Panc1 (cell line): ENCODE measurements at regions not wholly inside any gene's neighbourhood (a gene's known extent, or its start where the extent isn't known, plus 50 kb on each side); places are given as distances from the start of the nearest gene placed in this dataset.

Experiments used
- ATAC-seq: fragments of 200-7000 bp; cut with Tn5 transposase; 2 replicates; pipeline ENCODE4 v1.9.1; 2020; ENCODE audit warnings: mild to moderate bottlenecking, moderate library complexity
- BruUV-seq: library from RNA; stranded (reverse); fragments of 400-500 nt; replicated peaks from 2 replicates; lab custom pipeline; 2021; lab: Mats Ljungman, UMichigan
- CTCF ChIA-PET: fragments of 300-600 bp; sonication (Branson Sonifier 250); formaldehyde crosslinking; loops from one replicate; lab custom pipeline; 2022; ENCODE audit warnings: antibody characterized with exemption; lab: Charles Lee
- POLR2A ChIA-PET: fragments of 300-600 bp; sonication (Branson Sonifier 250); formaldehyde crosslinking; loops from one replicate; lab custom pipeline; 2022; ENCODE audit warnings: antibody characterized with exemption; lab: Charles Lee
- DNase-seq: peaks from one replicate; pipeline ENCODE4 v3.0.0-alpha.2; 2010; ENCODE audit warnings: low read depth, low spot score
- H3K27ac ChIP-seq: 2 replicates; pipeline ENCODE4 v1.5.1; 2011; ENCODE audit warnings: mild to moderate bottlenecking, low read length, inconsistent platforms
- H3K27me3 ChIP-seq: fragments of 200-500 bp; sonication (Bioruptor generic); 2 replicates; pipeline ENCODE4 v1.6.0; 2014; ENCODE audit warnings: low read length, inconsistent platforms; ENCODE audit not compliant: control insufficient read depth, insufficient read depth
- H3K36me3 ChIP-seq: fragments of 200-500 bp; sonication (Bioruptor generic); 2 replicates; pipeline ENCODE4 v1.5.1; 2014; ENCODE audit warnings: inconsistent platforms, mild to moderate bottlenecking, low read length, moderate library complexity; ENCODE audit not compliant: control insufficient read depth, insufficient read depth
- H3K4me1 ChIP-seq: 2 replicates; pipeline ENCODE4 v1.5.1; 2011; ENCODE audit warnings: inconsistent platforms, mild to moderate bottlenecking, low read length, moderate library complexity; ENCODE audit not compliant: control insufficient read depth, insufficient read depth
- H3K4me3 ChIP-seq, 2 experiments: 2 replicates each; pipeline ENCODE4 v1.5.1; 2011 to 2012; ENCODE audit warnings: low read depth in 2 of 2, low read length in 2 of 2, mild to moderate bottlenecking in 2 of 2, inconsistent platforms in 1 of 2, moderate library complexity in 1 of 2
- H3K9me3 ChIP-seq: fragments of 200-500 bp; sonication (Bioruptor generic); 2 replicates; pipeline ENCODE4 v1.5.1; 2014; ENCODE audit warnings: low read depth, mild to moderate bottlenecking, inconsistent platforms, low read length, moderate library complexity; ENCODE audit not compliant: control insufficient read depth, insufficient read depth
- POLR2AphosphoS5 ChIP-seq: IDR thresholded peaks from 2 replicates; pipeline ENCODE4 v1.6.1; 2012; ENCODE audit warnings: mild to moderate bottlenecking, low read depth, low read length, moderate library complexity
- REST ChIP-seq, 2 experiments: IDR thresholded peaks; 2 replicates each; pipeline ENCODE4 v1.6.1; 2011 to 2012; ENCODE audit warnings: low read depth in 2 of 2, control low read depth in 1 of 2, low read length in 1 of 2, mild to moderate bottlenecking in 1 of 2, moderate library complexity in 1 of 2; ENCODE audit not compliant: insufficient read depth in 1 of 2
- SIN3A ChIP-seq: IDR thresholded peaks from 2 replicates; pipeline ENCODE4 v1.6.1; 2012; ENCODE audit warnings: low read depth, mild to moderate bottlenecking, low read length, moderate library complexity, borderline replicate concordance; ENCODE audit not compliant: insufficient read depth
- TCF7L2 ChIP-seq: IDR thresholded peaks from 2 replicates; pipeline ENCODE4 v1.6.1; 2011; ENCODE audit warnings: mild to moderate bottlenecking, low read depth, low read length, inconsistent platforms
- in situ Hi-C: cut with HindIII; loops from 2 replicates; pipeline ENCODE4 v1.10.0; 2016; ENCODE audit warnings: low sequenced_read_pairs, low pct_unique_long_range_greater_than_20kb
- intact Hi-C: fragments of 100-400 bp; cut with micrococcal nuclease; formaldehyde crosslinking; loops from one replicate; pipeline ENCODE4 v1.10.0; 2022; ENCODE audit not compliant: unreplicated experiment
- TF ChIP-seq, protein P1 (sequence below): fragments of 450-650 bp; IDR thresholded peaks from 2 replicates; pipeline ENCODE4 v1.5.1; 2017; ENCODE audit warnings: mild to moderate bottlenecking

DNA sequence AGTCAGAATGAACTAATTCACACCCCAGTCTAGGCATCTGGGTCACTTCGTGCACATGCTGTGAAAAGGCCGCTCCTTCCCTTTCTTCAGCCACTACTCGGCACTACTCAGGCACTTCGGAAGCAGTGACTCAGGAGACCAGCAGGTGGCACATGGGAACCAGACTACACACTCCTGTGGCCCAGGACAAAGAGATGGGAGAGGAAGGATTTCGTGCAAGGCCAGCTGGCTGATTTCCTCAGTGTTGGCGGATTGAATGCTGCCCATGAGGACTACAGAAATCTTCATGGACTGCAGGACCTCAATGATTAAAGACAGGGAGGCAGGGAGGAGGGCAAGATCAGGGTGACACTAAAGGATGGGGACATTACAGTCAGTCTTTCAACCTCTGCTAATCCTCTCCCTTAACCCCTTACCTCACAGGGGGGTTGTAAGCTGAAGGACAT, 117.8 kb upstream of the SPACA1 start:
- Histone ChIP-seq H3K4me1 (no peaks in the 10 kb centered on the region), H3K27ac (no peak overlapping the region), H3K36me3 (no peaks in the 10 kb centered on the region), H3K9me3 (no peaks in the 10 kb centered on the region), H3K27me3 (0 out of 2 replicates have a peak, but pooled peaks cover 5% of the 10 kb centered on the region), H3K4me3 (no peak overlapping the region)
- DNase-seq (peak; percentile 64), ATAC-seq (peak; percentile 99)
- ChIA-PET POLR2A (no interaction called here), CTCF (interaction anchor here (0.6 to 0.7 kb wide), 2 partner anchors 17 to 942 kb away, joined by 3 read pairs; no protein-coding TSS in a partner anchor)
- in situ Hi-C loops (no loop called here), intact Hi-C loops (loop anchor here (5.0 to 10.0 kb wide), 4 partner anchors 307 to 942 kb away; no protein-coding TSS in a partner anchor)
- TF ChIP-seq SIN3A: no peak
- TF ChIP-seq, protein P1, sequence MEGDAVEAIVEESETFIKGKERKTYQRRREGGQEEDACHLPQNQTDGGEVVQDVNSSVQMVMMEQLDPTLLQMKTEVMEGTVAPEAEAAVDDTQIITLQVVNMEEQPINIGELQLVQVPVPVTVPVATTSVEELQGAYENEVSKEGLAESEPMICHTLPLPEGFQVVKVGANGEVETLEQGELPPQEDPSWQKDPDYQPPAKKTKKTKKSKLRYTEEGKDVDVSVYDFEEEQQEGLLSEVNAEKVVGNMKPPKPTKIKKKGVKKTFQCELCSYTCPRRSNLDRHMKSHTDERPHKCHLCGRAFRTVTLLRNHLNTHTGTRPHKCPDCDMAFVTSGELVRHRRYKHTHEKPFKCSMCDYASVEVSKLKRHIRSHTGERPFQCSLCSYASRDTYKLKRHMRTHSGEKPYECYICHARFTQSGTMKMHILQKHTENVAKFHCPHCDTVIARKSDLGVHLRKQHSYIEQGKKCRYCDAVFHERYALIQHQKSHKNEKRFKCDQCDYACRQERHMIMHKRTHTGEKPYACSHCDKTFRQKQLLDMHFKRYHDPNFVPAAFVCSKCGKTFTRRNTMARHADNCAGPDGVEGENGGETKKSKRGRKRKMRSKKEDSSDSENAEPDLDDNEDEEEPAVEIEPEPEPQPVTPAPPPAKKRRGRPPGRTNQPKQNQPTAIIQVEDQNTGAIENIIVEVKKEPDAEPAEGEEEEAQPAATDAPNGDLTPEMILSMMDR: peak; percentile 88
- no TSS peak for BruUV-seq

- Histone ChIP-seq H3K27ac (no peak overlapping the region), H3K4me1 (no peaks in the 10 kb centered on the region), H3K36me3 (no peaks in the 10 kb centered on the region), H3K4me3 (no peak overlapping the region), H3K27me3 (no peaks in the 10 kb centered on the region; the same call in 1 of the 2 replicates), H3K9me3 (no peaks in the 10 kb centered on the region)
- no peak for TF ChIP-seq SIN3A
- no peak for TF ChIP-seq REST (IDR thresholded peaks at IDR 0.05; ENCODE audit: insufficient read depth in 1 of 2, low read depth in 2 of 2, low read length in 1 of 2)
- TF ChIP-seq, protein P1: no peak
- TF ChIP-seq POLR2AphosphoS5: no peak
- no peak for TF ChIP-seq TCF7L2
- POLR2A ChIA-PET: no interaction called here
- CTCF ChIA-PET: no interaction called here
- DNase-seq (no peak), ATAC-seq (no peak)
- in situ Hi-C loops: no loop called here
- intact Hi-C loops: loop anchor here (10.0 kb wide), 1 partner anchor 558 kb away; no protein-coding TSS in a partner anchor
- BruUV-seq: no TSS peak
These were observed 121.0 kb upstream of the SPACA1 start for GRCh38 chr6:87926687-87927086.
